Uterus (tissue), 2 donors: ENCODE measurements at regions not wholly inside any gene's neighbourhood (a gene's known extent, or its start where the extent isn't known, plus 50 kb on each side); places are given as distances from the start of the nearest gene placed in this dataset.

ENCODE experiments used
- POLR2A ChIP-seq, 2 donors: fragments of 450-650 bp; IDR thresholded peaks; one replicate each; pipeline ENCODE4 v1.6.1; 2016; ENCODE audit warnings: antibody characterized with exemption in 2 of 2, mild to moderate bottlenecking in 1 of 2, moderate library complexity in 1 of 2
- TF ChIP-seq, protein P1 (sequence below), 4 experiments: fragments of 200-600 bp in 2 of 4; fragments of 450-650 bp in 2 of 4; sonication (generic) in 2 of 4; IDR thresholded peaks; one replicate each; pipeline ENCODE4 v1.5.1; 2016 to 2019; ENCODE audit warnings: antibody characterized with exemption in 4 of 4, mild to moderate bottlenecking in 2 of 4, moderate library complexity in 1 of 4

DNA sequence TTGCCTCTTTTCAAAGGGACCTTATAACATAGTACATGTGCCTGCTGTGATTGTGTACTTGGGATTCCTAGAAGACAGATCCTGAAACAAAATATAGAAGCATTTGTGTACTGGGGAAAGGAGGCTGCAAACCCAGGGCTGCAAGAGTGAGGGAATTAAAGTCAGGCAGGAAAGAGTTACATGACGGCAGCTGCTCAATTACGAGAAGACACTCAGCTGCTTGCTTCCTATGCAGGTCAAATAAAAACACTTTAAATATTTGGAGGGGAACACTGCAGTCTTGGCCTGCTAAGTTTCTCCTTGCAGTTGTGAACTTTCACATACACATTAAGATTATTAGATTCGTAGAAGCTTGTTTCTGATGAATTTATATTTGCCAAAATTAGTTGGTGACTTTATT lies 191.9 kb upstream of the CXCL13 start:
- TF ChIP-seq, protein P1, sequence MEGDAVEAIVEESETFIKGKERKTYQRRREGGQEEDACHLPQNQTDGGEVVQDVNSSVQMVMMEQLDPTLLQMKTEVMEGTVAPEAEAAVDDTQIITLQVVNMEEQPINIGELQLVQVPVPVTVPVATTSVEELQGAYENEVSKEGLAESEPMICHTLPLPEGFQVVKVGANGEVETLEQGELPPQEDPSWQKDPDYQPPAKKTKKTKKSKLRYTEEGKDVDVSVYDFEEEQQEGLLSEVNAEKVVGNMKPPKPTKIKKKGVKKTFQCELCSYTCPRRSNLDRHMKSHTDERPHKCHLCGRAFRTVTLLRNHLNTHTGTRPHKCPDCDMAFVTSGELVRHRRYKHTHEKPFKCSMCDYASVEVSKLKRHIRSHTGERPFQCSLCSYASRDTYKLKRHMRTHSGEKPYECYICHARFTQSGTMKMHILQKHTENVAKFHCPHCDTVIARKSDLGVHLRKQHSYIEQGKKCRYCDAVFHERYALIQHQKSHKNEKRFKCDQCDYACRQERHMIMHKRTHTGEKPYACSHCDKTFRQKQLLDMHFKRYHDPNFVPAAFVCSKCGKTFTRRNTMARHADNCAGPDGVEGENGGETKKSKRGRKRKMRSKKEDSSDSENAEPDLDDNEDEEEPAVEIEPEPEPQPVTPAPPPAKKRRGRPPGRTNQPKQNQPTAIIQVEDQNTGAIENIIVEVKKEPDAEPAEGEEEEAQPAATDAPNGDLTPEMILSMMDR (IDR thresholded peaks at IDR 0.05), result no peak
- no peak for TF ChIP-seq POLR2A (IDR thresholded peaks at IDR 0.05)
